GM18511 (cell line): ENCODE measurements at regions not wholly inside any gene's neighbourhood (a gene's known extent, or its start where the extent isn't known, plus 50 kb on each side); places are given as distances from the start of the nearest gene placed in this dataset.

ENCODE experiments used
- ATAC-seq: cut with Tn5 transposase; IDR thresholded peaks from one replicate; pipeline ENCODE4 v1.9.1; 2021; ENCODE audit warnings: mild to moderate bottlenecking, moderate library complexity; ENCODE audit not compliant: unreplicated experiment

- ATAC-seq: no peak
Observed at GRCh38 chr4:176843710-176844109, 51.0 kb upstream of the VEGFC start.

DNA sequence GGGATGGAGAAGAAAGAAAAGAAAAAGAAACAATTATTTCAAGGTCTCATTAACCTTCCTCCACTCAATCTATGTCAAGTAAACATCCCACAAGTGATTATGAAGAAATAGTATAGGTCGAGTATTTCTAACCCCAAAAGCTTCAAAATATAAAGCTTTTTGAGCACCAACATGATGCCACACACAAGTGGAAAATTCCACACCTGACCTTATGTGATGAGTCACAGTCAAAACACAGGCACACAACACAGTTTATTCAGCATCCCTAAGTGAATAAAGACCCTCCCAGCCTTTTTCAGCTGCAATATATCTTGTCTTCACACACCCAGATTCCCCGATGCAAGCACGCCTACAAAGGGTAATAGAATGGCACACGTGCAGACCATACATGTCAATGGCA lies 51.7 kb upstream of the VEGFC start:
- ATAC-seq: no peak

- no peak for ATAC-seq
Observed at GRCh38 chr4:176845636-176846035, 52.9 kb upstream of the VEGFC start.

DNA sequence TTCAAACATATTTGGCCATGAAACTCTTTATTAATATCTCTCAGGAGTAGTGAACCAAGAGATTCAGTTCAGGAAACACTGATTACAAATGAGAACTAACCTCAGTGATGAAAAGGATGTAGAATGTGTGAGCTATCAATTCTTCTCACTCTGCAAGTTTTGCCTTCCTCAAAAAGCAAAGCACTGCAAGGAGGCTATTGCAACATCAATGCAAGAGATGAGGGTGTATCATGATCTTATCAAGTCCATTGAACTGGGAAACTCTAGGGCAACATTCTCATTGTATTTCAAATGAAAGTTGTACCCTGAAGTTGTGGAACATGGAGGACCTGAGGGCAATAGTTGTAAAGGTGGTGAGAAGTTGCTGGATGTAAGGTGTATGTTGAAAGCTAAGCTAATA lies 56.4 kb upstream of the VEGFC start:
- ATAC-seq: no peak

DNA sequence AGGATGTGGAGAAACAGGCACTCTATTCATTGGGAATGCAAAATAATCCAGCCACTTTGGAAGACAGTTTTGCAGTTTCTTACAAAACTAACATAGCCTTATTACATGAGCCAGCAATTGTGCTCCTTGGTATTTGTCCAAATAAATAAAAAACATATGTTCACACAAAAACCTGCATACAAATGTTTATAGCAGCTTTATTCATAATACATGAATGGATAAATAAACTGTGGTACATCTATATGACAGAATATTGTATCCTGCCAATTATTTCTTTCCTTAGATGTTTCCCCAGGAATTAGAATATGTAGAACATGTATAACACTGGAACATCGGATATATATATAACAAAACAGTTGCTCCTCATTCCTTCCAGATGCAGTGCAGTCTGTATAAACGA lies 57.7 kb upstream of the VEGFC start:
- no peak for ATAC-seq

DNA sequence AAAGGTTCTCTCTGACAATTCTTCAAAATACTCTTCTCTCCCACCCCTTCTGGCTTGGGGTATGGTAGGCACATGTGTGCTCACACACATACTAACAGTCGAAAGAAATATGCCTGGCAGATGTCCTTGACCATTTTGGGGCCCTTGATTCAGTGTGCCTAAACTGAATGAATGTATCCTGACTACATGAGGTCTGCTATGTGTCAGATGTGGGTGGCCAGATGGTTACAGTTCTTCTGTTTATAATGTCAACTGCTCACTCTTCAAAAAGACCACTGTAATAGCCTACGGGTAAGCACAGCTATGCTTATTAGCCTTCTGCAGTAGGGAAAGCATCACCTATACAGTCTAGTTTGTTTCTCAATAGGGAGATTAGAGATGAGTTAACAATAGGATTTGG lies 63.7 kb upstream of the VEGFC start:
- ATAC-seq: no peak

DNA sequence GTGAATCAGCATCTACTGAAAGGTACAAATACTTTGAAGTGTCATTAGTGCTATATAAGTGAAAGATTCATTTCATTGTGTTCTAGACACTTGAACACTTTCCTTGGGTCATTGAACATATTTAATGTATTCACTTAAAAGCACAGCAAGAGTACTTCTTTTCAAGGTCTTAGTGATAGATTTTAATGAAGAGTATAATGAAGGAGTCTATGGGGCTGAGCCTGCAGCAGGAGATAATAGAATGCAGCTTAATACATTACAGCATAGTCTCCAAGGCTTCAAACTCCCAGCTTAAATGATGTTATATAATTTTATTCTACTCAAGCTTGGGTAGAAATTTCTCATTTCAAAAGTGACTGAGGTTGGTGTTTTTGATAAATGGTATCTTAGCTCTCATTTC lies 66.1 kb upstream of the VEGFC start:
- ATAC-seq: no peak

- no peak for ATAC-seq
Observed at GRCh38 chr4:176864238-176864637, 71.5 kb upstream of the VEGFC start.

- ATAC-seq: no peak
Observed at GRCh38 chr4:176868676-176869075, 76.0 kb upstream of the VEGFC start.

GRCh38 chr4:176872461-176872860 lies 79.7 kb upstream of the VEGFC start:
- no peak for ATAC-seq

- no peak for ATAC-seq
Observed at GRCh38 chr4:176874721-176875445, 82.2 kb upstream of the VEGFC start.

GRCh38 chr4:176875446-176875930 lies 82.8 kb upstream of the VEGFC start:
- ATAC-seq: no peak

- no peak for ATAC-seq
Observed at GRCh38 chr4:176879380-176880116, 86.8 kb upstream of the VEGFC start.

GRCh38 chr4:176882206-176882605 lies 89.5 kb upstream of the VEGFC start:
- ATAC-seq: no peak

DNA sequence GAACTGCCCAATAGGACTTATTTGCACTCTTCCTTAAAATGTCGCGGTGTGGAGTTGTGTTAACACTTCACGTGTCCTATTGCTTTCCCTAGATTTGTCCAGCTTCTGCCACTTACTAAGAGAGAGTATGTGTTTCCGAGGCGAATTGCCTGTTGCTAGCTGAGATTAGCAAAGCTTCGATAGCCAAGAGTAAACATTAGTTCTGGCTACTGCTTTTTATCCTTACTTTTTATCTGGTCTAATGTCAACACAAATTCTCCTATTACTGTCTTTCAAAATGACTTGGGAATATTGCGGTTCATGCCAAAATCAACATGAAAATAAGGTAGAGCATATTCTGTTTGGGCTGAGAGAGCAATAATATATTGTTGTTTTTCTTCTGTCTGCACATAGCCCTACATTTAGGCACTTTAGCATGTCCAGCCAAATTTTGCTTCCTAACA lies 90.4 kb upstream of the VEGFC start:
- ATAC-seq: no peak

- no peak for ATAC-seq
Observed at GRCh38 chr4:176883681-176884418, 91.1 kb upstream of the VEGFC start.

GRCh38 chr4:176885224-176885623 lies 92.5 kb upstream of the VEGFC start:
- no peak for ATAC-seq

DNA sequence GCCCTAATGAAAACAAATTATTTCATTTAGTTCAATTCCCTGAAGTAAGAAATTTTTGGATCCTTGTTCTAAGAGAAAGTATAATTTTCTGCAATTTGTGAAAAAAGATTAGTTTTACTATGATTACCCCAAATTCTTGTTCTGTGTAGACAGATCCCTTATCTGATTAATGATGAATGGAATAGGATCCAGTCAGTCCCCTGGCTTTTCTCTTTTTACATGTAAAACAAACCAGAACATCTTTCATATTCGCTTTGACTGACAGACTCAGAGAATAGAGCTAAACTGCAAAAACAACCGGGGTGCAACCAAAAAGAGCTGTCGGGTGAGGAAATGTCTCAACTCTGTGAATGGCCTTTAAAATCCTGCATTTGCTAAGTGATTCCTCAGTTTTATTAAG lies 93.4 kb upstream of the VEGFC start:
- no peak for ATAC-seq

DNA sequence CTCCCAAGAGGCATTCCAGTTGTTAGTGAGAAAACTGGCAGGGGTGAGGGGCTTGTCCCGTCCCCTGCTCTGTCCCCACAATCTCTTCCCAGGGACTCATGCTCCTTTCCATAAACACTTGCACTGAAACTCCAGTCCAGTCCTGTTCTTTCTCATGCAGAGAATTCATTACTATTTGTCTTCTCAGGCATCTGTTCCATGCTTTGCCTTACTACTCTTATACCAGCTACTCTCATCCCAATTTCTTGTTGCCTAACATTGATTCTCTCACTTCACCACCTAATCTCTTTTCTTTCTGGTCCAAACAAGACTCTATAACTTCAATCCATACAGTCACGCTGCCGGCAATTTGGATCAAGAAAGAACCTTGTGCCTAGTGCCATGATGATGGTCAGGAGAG lies 97.1 kb upstream of the VEGFC start:
- no peak for ATAC-seq

- ATAC-seq: no peak
Observed at GRCh38 chr4:176894498-176894897, 101.8 kb upstream of the VEGFC start.

DNA sequence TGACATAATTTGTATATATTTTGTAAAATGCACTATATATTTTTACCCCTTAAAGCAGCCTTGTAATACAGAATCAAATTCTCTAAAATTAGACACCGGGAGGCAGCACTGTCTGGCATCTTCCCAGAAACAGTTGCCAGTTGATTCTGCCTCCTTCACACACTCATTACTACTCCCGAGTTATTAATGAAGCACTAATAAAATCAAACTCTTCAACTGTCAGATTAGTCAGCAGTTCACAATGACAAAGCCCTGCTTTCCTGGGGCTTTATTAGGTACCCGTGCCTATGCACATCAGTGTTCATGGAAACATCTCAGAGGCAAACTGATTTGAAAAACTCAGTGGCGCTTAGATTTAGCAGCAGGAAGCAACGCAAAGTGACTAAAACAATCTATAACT lies 103.5 kb upstream of the VEGFC start:
- no peak for ATAC-seq

GRCh38 chr4:176897226-176897625 lies 104.5 kb upstream of the VEGFC start:
- no peak for ATAC-seq
